Astrocyte (in vitro differentiated cells and primary cell): ENCODE measurements at regions not wholly inside any gene's neighbourhood (a gene's known extent, or its start where the extent isn't known, plus 50 kb on each side); places are given as distances from the start of the nearest gene placed in this dataset.

Experiments
- DNase-seq: peaks from one replicate; pipeline ENCODE4 v3.0.0-alpha.2; 2010; ENCODE audit warnings: low read depth
- FAIRE-seq: peaks from 2 replicates; lab custom pipeline; 2011; peaks lifted over from hg19 to GRCh38; lab: Jason Lieb, UNC
- H2AFZ ChIP-seq: 2 replicates; pipeline ENCODE4 v1.6.0; 2012; ENCODE audit warnings: low read depth, low read length, inconsistent platforms
- H3K27ac ChIP-seq: 2 replicates; pipeline ENCODE4 v1.5.1; 2011; ENCODE audit warnings: low read depth, low read length, inconsistent platforms
- H3K27me3 ChIP-seq: 2 replicates; pipeline ENCODE4 v1.6.0; 2011; ENCODE audit warnings: low read length, inconsistent platforms; ENCODE audit not compliant: insufficient read depth
- H3K36me3 ChIP-seq: 2 replicates; pipeline ENCODE4 v1.5.1; 2011; ENCODE audit warnings: low read length, inconsistent platforms; ENCODE audit not compliant: insufficient read depth
- H3K4me1 ChIP-seq: 2 replicates; pipeline ENCODE4 v1.5.1; 2011; ENCODE audit warnings: low read length, inconsistent platforms; ENCODE audit not compliant: insufficient read depth
- H3K4me2 ChIP-seq: 2 replicates; pipeline ENCODE4 v1.6.0; 2012; ENCODE audit warnings: low read length, inconsistent platforms
- H3K4me3 ChIP-seq: 2 replicates; pipeline ENCODE4 v1.5.1; 2011; ENCODE audit warnings: low read depth, mild to moderate bottlenecking, low read length, inconsistent platforms; ENCODE audit not compliant: insufficient read depth
- H3K79me2 ChIP-seq: 2 replicates; pipeline ENCODE4 v1.6.0; 2012; ENCODE audit warnings: mild to moderate bottlenecking, low read length, inconsistent platforms; ENCODE audit not compliant: insufficient read depth
- H3K9ac ChIP-seq: 2 replicates; pipeline ENCODE4 v1.6.0; 2012; ENCODE audit warnings: mild to moderate bottlenecking, low read length, inconsistent platforms
- H3K9me3 ChIP-seq: 2 replicates; pipeline ENCODE4 v1.5.1; 2012; ENCODE audit warnings: low read depth, mild to moderate bottlenecking, low read length, inconsistent platforms; ENCODE audit not compliant: insufficient read depth
- H4K20me1 ChIP-seq: 2 replicates; pipeline ENCODE4 v1.6.0; 2012; ENCODE audit warnings: low read length, inconsistent platforms; ENCODE audit not compliant: insufficient read depth
- H3K27ac Mint-ChIP-seq: one replicate; pipeline ENCODE4 v1.8.0; 2021; ENCODE audit warnings: mild to moderate bottlenecking, mixed read lengths; ENCODE audit not compliant: unreplicated experiment
- H3K27me3 Mint-ChIP-seq: one replicate; pipeline ENCODE4 v1.8.0; 2021; ENCODE audit warnings: low read depth, mixed read lengths; ENCODE audit not compliant: unreplicated experiment
- H3K36me3 Mint-ChIP-seq: one replicate; pipeline ENCODE4 v1.8.0; 2021; ENCODE audit warnings: low read depth, mixed read lengths; ENCODE audit not compliant: unreplicated experiment
- H3K4me1 Mint-ChIP-seq: one replicate; pipeline ENCODE4 v1.8.0; 2021; ENCODE audit warnings: low read depth, mixed read lengths; ENCODE audit not compliant: unreplicated experiment
- H3K4me3 Mint-ChIP-seq: one replicate; pipeline ENCODE4 v1.8.0; 2021; ENCODE audit warnings: mild to moderate bottlenecking, moderate library complexity, mixed read lengths; ENCODE audit not compliant: unreplicated experiment
- H3K9me3 Mint-ChIP-seq: one replicate; pipeline ENCODE4 v1.8.0; 2021; ENCODE audit warnings: mild to moderate bottlenecking, mixed read lengths; ENCODE audit not compliant: unreplicated experiment
- CTCF ChIP-seq: IDR thresholded peaks from 2 replicates; pipeline ENCODE4 v1.5.1; 2011; ENCODE audit warnings: low read depth, mild to moderate bottlenecking, inconsistent platforms, low read length, moderate library complexity; ENCODE audit not compliant: insufficient read depth
- EZH2 ChIP-seq: IDR thresholded peaks from 2 replicates; pipeline ENCODE4 v1.6.1; 2012; ENCODE audit warnings: mild to moderate bottlenecking, low read length, inconsistent platforms; ENCODE audit not compliant: insufficient read depth

GRCh38 chr1:204741440-204741839 lies 55.9 kb upstream of the LRRN2 start:
- TF ChIP-seq CTCF, result no peak
- no peak for TF ChIP-seq EZH2
- H3K9me3 Mint-ChIP-seq, result peaks cover 5% of the 10 kb centered on the region
- peaks cover 2% of the 10 kb centered on the region for H3K36me3 Mint-ChIP-seq

GRCh38 chr1:204742676-204743251 lies 57.2 kb upstream of the LRRN2 start:
- H3K4me2 ChIP-seq, result no peak overlapping the region
- no peaks in the 10 kb centered on the region for H4K20me1 ChIP-seq
- no peaks in the 10 kb centered on the region for H3K4me1 Mint-ChIP-seq
- H3K79me2 ChIP-seq, result no peaks in the 10 kb centered on the region
- H3K9ac ChIP-seq, result no peak overlapping the region
- no peak overlapping the region for H2AFZ ChIP-seq
- H3K27ac ChIP-seq, result no peak overlapping the region
- H3K36me3 ChIP-seq, result no peaks in the 10 kb centered on the region
- DNase-seq (no peak), FAIRE-seq (no peak)
- peaks cover 2% of the 10 kb centered on the region for H3K36me3 Mint-ChIP-seq
- H3K9me3 ChIP-seq, result no peaks in the 10 kb centered on the region
- H3K27ac Mint-ChIP-seq, result no peak overlapping the region
- H3K27me3 Mint-ChIP-seq, result peaks cover 27% of the 10 kb centered on the region
- H3K27me3 ChIP-seq, result peaks cover 17% of the 10 kb centered on the region
- no peak overlapping the region for H3K4me3 Mint-ChIP-seq
- H3K9me3 Mint-ChIP-seq, result peaks cover 5% of the 10 kb centered on the region
- TF ChIP-seq CTCF (no peak), EZH2 (no peak)
- H3K4me1 ChIP-seq, result no peaks in the 10 kb centered on the region
- no peak overlapping the region for H3K4me3 ChIP-seq

More at GRCh38 chr1:204741440-204741839, 55.9 kb upstream of the LRRN2 start:
- Histone ChIP-seq H3K27ac (no peak overlapping the region), H3K27me3 (peaks cover 22% of the 10 kb centered on the region), H3K36me3 (no peaks in the 10 kb centered on the region), H3K79me2 (no peaks in the 10 kb centered on the region), H3K9ac (no peak overlapping the region), H4K20me1 (no peaks in the 10 kb centered on the region), H3K9me3 (no peaks in the 10 kb centered on the region), H3K4me1 (no peaks in the 10 kb centered on the region), H3K4me3 (no peak overlapping the region), H2AFZ (no peak overlapping the region), H3K4me2 (no peak overlapping the region)
- no peak overlapping the region for H3K4me3 Mint-ChIP-seq
- H3K27ac Mint-ChIP-seq, result no peak overlapping the region
- DNase-seq (no peak), FAIRE-seq (no peak)
- peaks cover 36% of the 10 kb centered on the region for H3K27me3 Mint-ChIP-seq
- no peaks in the 10 kb centered on the region for H3K4me1 Mint-ChIP-seq

DNA sequence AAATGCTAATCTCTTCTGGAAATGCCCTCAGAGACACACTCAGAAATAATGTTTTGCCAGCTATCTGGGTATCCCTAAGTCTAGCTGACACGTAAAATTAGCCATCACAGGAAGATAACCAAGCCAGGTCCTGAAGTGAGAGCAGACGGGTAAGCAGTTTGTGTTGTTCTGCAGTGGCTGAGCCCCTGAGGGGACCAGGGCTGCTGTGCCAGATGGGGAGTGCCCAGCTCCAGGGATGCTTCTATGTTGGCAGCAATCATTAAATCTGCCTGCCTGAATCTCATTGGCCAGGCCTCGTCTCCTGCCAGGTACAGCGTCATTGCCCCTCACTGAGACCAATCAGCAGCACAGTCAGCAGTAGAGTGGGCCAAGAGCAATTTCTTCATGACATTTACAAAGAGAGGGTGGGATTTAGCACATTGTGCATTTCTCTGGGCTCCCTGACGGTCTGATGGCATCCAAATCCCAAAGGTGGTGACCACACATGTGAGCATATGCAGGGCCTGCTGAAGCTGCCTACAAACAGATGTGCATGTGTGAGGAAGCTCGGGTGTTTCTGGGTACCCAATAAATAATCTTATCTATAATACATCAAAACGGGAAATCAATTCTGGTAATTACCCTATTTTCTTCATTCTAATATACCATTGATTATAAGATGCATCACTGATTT lies 58.7 kb upstream of the LRRN2 start:
- TF ChIP-seq EZH2 (no peak), CTCF (no peak)
- FAIRE-seq (no peak), DNase-seq (no peak)
- Histone ChIP-seq H3K4me2 (no peak overlapping the region), H3K27me3 (peaks cover 17% of the 10 kb centered on the region), H3K4me1 (no peaks in the 10 kb centered on the region), H3K9ac (no peak overlapping the region), H4K20me1 (no peaks in the 10 kb centered on the region), H3K4me3 (no peak overlapping the region), H2AFZ (no peak overlapping the region), H3K79me2 (no peaks in the 10 kb centered on the region), H3K36me3 (no peaks in the 10 kb centered on the region), H3K27ac (no peak overlapping the region), H3K9me3 (no peaks in the 10 kb centered on the region)
- no peak overlapping the region for H3K27ac Mint-ChIP-seq
- H3K9me3 Mint-ChIP-seq, result peaks cover 5% of the 10 kb centered on the region
- H3K27me3 Mint-ChIP-seq, result peaks cover 27% of the 10 kb centered on the region
- peaks cover 2% of the 10 kb centered on the region for H3K36me3 Mint-ChIP-seq
- no peaks in the 10 kb centered on the region for H3K4me1 Mint-ChIP-seq
- no peak overlapping the region for H3K4me3 Mint-ChIP-seq
